ENCODE measurements at regions not wholly inside any gene's neighbourhood (a gene's known extent, or its start where the extent isn't known, plus 50 kb on each side); places are given as distances from the start of the nearest gene placed in this dataset.

- TF ChIP-seq EZH2phosphoT487 (IDR thresholded peaks at IDR 0.05; ENCODE audit: low read depth, severe bottlenecking, unreplicated experiment): no peak
- TF ChIP-seq EZH2 (IDR thresholded peaks at IDR 0.05; ENCODE audit: borderline replicate concordance): no peak
- no peak for TF ChIP-seq CTCF (IDR thresholded peaks at IDR 0.05; ENCODE audit: poor library complexity)
- no peaks in the 10 kb centered on the region for H3K27me3 ChIP-seq
- WGBS (ENCODE audit: low lambda C conversion rate, missing lambda C conversion rate): 82% methylated on average over 6 of the region's 6 CpGs
Observed at GRCh38 chr3:102574355-102574754, 139.5 kb downstream of the ZPLD1 start.

GRCh38 chr3:102576651-102577050 lies 141.8 kb downstream of the ZPLD1 start:
- H3K79me2 ChIP-seq: no peaks in the 10 kb centered on the region
- no peaks in the 10 kb centered on the region for H3K9me3 ChIP-seq (ENCODE audit: low read depth)
- no peak overlapping the region for H3K27ac ChIP-seq
- no peak overlapping the region for H3K4me2 ChIP-seq
- no peaks in the 10 kb centered on the region for H3K27me3 ChIP-seq
- no peak overlapping the region for H2AFZ ChIP-seq
- no peaks in the 10 kb centered on the region for H4K20me1 ChIP-seq (ENCODE audit: insufficient read depth, poor library complexity, severe bottlenecking)
- no peak for DNase-seq (ENCODE audit: low spot score)
- 57% methylated on average over 1 of the region's 1 CpG for WGBS (ENCODE audit: low lambda C conversion rate, missing lambda C conversion rate)
- TF ChIP-seq CTCF (IDR thresholded peaks at IDR 0.05; ENCODE audit: poor library complexity) (no peak), EZH2 (IDR thresholded peaks at IDR 0.05; ENCODE audit: borderline replicate concordance) (no peak), EZH2phosphoT487 (IDR thresholded peaks at IDR 0.05; ENCODE audit: low read depth, severe bottlenecking, unreplicated experiment) (no peak)
- no peaks in the 10 kb centered on the region for H3K9me2 ChIP-seq (replicated peaks; ENCODE audit: insufficient read depth)
- H3K4me3 ChIP-seq: no peak overlapping the region
- H3K4me1 ChIP-seq (ENCODE audit: insufficient read depth): no peaks in the 10 kb centered on the region
- no peaks in the 10 kb centered on the region for H3K36me3 ChIP-seq (replicated peaks; ENCODE audit: insufficient read depth, low read depth)

More at GRCh38 chr3:102574355-102574754, 139.5 kb downstream of the ZPLD1 start:
- DNase-seq (ENCODE audit: low spot score): no peak
- no peaks in the 10 kb centered on the region for H3K4me1 ChIP-seq (ENCODE audit: insufficient read depth)
- no peaks in the 10 kb centered on the region for H3K9me3 ChIP-seq (ENCODE audit: low read depth)
- H3K4me2 ChIP-seq: no peak overlapping the region
- H2AFZ ChIP-seq: no peak overlapping the region
- H3K27ac ChIP-seq: no peak overlapping the region
- no peaks in the 10 kb centered on the region for H4K20me1 ChIP-seq (ENCODE audit: insufficient read depth, poor library complexity, severe bottlenecking)
- no peaks in the 10 kb centered on the region for H3K36me3 ChIP-seq (replicated peaks; ENCODE audit: insufficient read depth, low read depth)
- no peak overlapping the region for H3K4me3 ChIP-seq
- no peaks in the 10 kb centered on the region for H3K79me2 ChIP-seq
- no peaks in the 10 kb centered on the region for H3K9me2 ChIP-seq (replicated peaks; ENCODE audit: insufficient read depth)

- no peak overlapping the region for H3K4me2 ChIP-seq
- H3K79me2 ChIP-seq: no peaks in the 10 kb centered on the region
- H2AFZ ChIP-seq: no peak overlapping the region
- 90% methylated on average over 1 of the region's 1 CpG for WGBS (ENCODE audit: low lambda C conversion rate, missing lambda C conversion rate)
- no peaks in the 10 kb centered on the region for H3K9me2 ChIP-seq (replicated peaks; ENCODE audit: insufficient read depth)
- H3K4me3 ChIP-seq: no peak overlapping the region
- no peaks in the 10 kb centered on the region for H3K36me3 ChIP-seq (replicated peaks; ENCODE audit: insufficient read depth, low read depth)
- no peaks in the 10 kb centered on the region for H3K9me3 ChIP-seq (ENCODE audit: low read depth)
- TF ChIP-seq EZH2 (IDR thresholded peaks at IDR 0.05; ENCODE audit: borderline replicate concordance): no peak
- no peaks in the 10 kb centered on the region for H3K27me3 ChIP-seq
- no peak for DNase-seq (ENCODE audit: low spot score)
- H3K4me1 ChIP-seq (ENCODE audit: insufficient read depth): no peaks in the 10 kb centered on the region
- H4K20me1 ChIP-seq (ENCODE audit: insufficient read depth, poor library complexity, severe bottlenecking): no peaks in the 10 kb centered on the region
- no peak overlapping the region for H3K27ac ChIP-seq
Observed at GRCh38 chr3:102577082-102577789, 142.4 kb downstream of the ZPLD1 start.

GRCh38 chr3:102580760-102581159 lies 145.9 kb downstream of the ZPLD1 start:
- TF ChIP-seq CTCF (IDR thresholded peaks at IDR 0.05; ENCODE audit: poor library complexity) (no peak), EZH2phosphoT487 (IDR thresholded peaks at IDR 0.05; ENCODE audit: low read depth, severe bottlenecking, unreplicated experiment) (no peak), EZH2 (IDR thresholded peaks at IDR 0.05; ENCODE audit: borderline replicate concordance) (no peak)
- no peak overlapping the region for H3K4me2 ChIP-seq
- no peaks in the 10 kb centered on the region for H3K9me3 ChIP-seq (ENCODE audit: low read depth)
- no peak overlapping the region for H2AFZ ChIP-seq
- no peaks in the 10 kb centered on the region for H3K4me1 ChIP-seq (ENCODE audit: insufficient read depth)
- no peaks in the 10 kb centered on the region for H4K20me1 ChIP-seq (ENCODE audit: insufficient read depth, poor library complexity, severe bottlenecking)
- H3K27ac ChIP-seq: no peak overlapping the region
- no peaks in the 10 kb centered on the region for H3K79me2 ChIP-seq
- H3K9me2 ChIP-seq (replicated peaks; ENCODE audit: insufficient read depth): no peaks in the 10 kb centered on the region
- no peak for DNase-seq (ENCODE audit: low spot score)
- H3K36me3 ChIP-seq (replicated peaks; ENCODE audit: insufficient read depth, low read depth): no peaks in the 10 kb centered on the region
- H3K4me3 ChIP-seq: no peak overlapping the region
- H3K27me3 ChIP-seq: no peaks in the 10 kb centered on the region
